ENCODE measurements at regions not wholly inside any gene's neighbourhood (a gene's known extent, or its start where the extent isn't known, plus 50 kb on each side); places are given as distances from the start of the nearest gene placed in this dataset.

DNA sequence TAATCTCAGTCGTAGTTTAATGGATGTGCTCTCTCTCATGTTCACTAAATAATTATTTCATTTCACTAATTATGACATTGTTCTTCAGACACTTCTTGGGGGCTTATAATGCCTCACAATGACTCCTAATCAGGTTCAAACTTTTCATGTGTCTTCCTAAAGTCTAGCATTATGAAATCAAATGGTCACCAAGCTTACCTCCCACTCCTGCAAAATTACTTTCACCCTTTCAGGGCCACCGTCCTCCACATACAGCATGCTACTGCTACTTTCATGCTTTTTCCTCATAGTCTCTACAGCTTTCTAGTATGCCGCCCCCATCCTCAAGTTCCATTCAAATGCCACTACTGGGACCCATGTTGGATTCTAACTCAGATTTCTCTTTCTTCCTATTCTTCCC is 59.8 kb upstream of the C1orf53 start:
- Histone ChIP-seq H4K20me1 (ENCODE audit: control insufficient read depth, extremely low read depth, insufficient read depth, low read length) (no peaks in the 10 kb centered on the region), H3K36me3 (ENCODE audit: control insufficient read depth in 2 of 2, extremely low read depth in 1 of 2, insufficient read depth in 2 of 2, low read length in 2 of 2) (no peaks in the 10 kb centered on the region), H3K79me2 (ENCODE audit: control insufficient read depth, insufficient read depth, low read length) (no peaks in the 10 kb centered on the region), H3K4me1 (ENCODE audit: control insufficient read depth, extremely low read depth, insufficient read depth, low read length) (peaks cover 13% of the 10 kb centered on the region), H3K9me1 (ENCODE audit: control insufficient read depth, extremely low read depth, insufficient read depth, low read length) (no peaks in the 10 kb centered on the region), H3K27ac (ENCODE audit: control insufficient read depth, insufficient read depth, low read length) (no peak overlapping the region), H3K4me3 (ENCODE audit: control insufficient read depth in 2 of 3, extremely low read depth in 1 of 3, insufficient read depth in 2 of 3, low read depth in 1 of 3, low read length in 3 of 3) (no peak overlapping the region), H3K4me2 (ENCODE audit: control insufficient read depth, extremely low read depth, insufficient read depth, low read depth, low read length) (no peak overlapping the region), H3K9me3 (ENCODE audit: control insufficient read depth, low read depth, low read length) (no peaks in the 10 kb centered on the region), H3K9ac (ENCODE audit: control insufficient read depth, extremely low read depth, insufficient read depth, low read length) (no peak overlapping the region), H2AFZ (ENCODE audit: control insufficient read depth, low read length) (no peak overlapping the region), H3K27me3 (ENCODE audit: control insufficient read depth, extremely low read depth, insufficient read depth, low read length) (no peaks in the 10 kb centered on the region)
- FAIRE-seq (no peak), DNase-seq (ENCODE audit: low read depth, low spot score) (no peak)
- dilution Hi-C loops (cut with MboI; ENCODE audit: extremely low pct_ligation_motif_present, low sequenced_read_pairs), result no loop called here
- TF ChIP-seq, protein P1, sequence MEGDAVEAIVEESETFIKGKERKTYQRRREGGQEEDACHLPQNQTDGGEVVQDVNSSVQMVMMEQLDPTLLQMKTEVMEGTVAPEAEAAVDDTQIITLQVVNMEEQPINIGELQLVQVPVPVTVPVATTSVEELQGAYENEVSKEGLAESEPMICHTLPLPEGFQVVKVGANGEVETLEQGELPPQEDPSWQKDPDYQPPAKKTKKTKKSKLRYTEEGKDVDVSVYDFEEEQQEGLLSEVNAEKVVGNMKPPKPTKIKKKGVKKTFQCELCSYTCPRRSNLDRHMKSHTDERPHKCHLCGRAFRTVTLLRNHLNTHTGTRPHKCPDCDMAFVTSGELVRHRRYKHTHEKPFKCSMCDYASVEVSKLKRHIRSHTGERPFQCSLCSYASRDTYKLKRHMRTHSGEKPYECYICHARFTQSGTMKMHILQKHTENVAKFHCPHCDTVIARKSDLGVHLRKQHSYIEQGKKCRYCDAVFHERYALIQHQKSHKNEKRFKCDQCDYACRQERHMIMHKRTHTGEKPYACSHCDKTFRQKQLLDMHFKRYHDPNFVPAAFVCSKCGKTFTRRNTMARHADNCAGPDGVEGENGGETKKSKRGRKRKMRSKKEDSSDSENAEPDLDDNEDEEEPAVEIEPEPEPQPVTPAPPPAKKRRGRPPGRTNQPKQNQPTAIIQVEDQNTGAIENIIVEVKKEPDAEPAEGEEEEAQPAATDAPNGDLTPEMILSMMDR (optimal IDR thresholded peaks at IDR 0.05 in 1 of 3, IDR thresholded peaks at IDR 0.05 in 1 of 3, conservative IDR thresholded peaks at IDR 0.05 in 1 of 3; ENCODE audit: extremely low read depth in 1 of 3, insufficient read depth in 2 of 3, low read length in 3 of 3), result no peak
- TF ChIP-seq EZH2 (IDR thresholded peaks at IDR 0.05; ENCODE audit: low read length), result no peak

DNA sequence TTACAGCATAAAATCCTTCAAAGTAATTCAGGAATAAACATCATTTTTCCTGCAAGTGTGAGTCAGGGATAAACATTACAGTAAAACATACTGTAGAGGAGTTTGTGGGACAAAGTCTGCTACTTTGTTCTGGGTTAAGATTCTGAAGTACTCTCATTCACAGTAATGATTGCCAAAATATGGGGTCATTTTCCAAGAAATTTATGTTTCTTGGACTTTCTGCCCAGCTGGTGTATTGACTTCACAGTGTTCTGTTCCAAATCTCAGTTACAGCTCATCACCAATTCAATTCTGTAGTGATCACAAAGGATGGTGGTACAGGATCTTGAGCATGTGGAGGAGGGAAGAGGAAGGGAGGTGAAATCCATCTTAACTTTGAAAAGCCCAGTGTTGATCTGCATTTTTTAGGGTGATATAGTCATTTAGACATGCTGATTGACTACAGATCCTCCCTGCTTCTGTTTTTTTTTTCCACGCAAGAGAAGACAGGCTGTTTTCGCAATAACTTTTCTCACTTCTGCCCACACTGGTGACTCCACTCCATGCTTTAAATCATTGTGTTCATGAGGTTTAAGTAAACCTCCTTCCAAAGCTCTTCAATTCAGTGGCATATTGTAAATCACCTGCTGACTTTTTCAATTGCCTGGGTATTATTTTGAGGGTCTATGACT is 60.4 kb upstream of the C1orf53 start:
- Histone ChIP-seq H2AFZ (ENCODE audit: control insufficient read depth, low read length) (no peak overlapping the region), H3K9me3 (ENCODE audit: control insufficient read depth, low read depth, low read length) (no peaks in the 10 kb centered on the region), H3K36me3 (ENCODE audit: control insufficient read depth in 2 of 2, extremely low read depth in 1 of 2, insufficient read depth in 2 of 2, low read length in 2 of 2) (no peaks in the 10 kb centered on the region), H3K4me1 (ENCODE audit: control insufficient read depth, extremely low read depth, insufficient read depth, low read length) (peaks cover 13% of the 10 kb centered on the region), H3K27ac (ENCODE audit: control insufficient read depth, insufficient read depth, low read length) (no peak overlapping the region), H3K79me2 (ENCODE audit: control insufficient read depth, insufficient read depth, low read length) (no peaks in the 10 kb centered on the region), H3K4me3 (ENCODE audit: control insufficient read depth in 2 of 3, extremely low read depth in 1 of 3, insufficient read depth in 2 of 3, low read depth in 1 of 3, low read length in 3 of 3) (no peak overlapping the region), H3K9me1 (ENCODE audit: control insufficient read depth, extremely low read depth, insufficient read depth, low read length) (no peaks in the 10 kb centered on the region), H3K27me3 (ENCODE audit: control insufficient read depth, extremely low read depth, insufficient read depth, low read length) (no peaks in the 10 kb centered on the region), H4K20me1 (ENCODE audit: control insufficient read depth, extremely low read depth, insufficient read depth, low read length) (no peaks in the 10 kb centered on the region), H3K9ac (ENCODE audit: control insufficient read depth, extremely low read depth, insufficient read depth, low read length) (no peak overlapping the region), H3K4me2 (ENCODE audit: control insufficient read depth, extremely low read depth, insufficient read depth, low read depth, low read length) (no peak overlapping the region)
- DNase-seq (ENCODE audit: low read depth, low spot score) (no peak), FAIRE-seq (peak; percentile 17)
- TF ChIP-seq EZH2 (IDR thresholded peaks at IDR 0.05; ENCODE audit: low read length), result no peak
- TF ChIP-seq, protein P1 (optimal IDR thresholded peaks at IDR 0.05 in 1 of 3, IDR thresholded peaks at IDR 0.05 in 1 of 3, conservative IDR thresholded peaks at IDR 0.05 in 1 of 3; ENCODE audit: extremely low read depth in 1 of 3, insufficient read depth in 2 of 3, low read length in 3 of 3), result no peak
- dilution Hi-C loops (cut with MboI; ENCODE audit: extremely low pct_ligation_motif_present, low sequenced_read_pairs), result no loop called here
